HG03280 (cell line): ENCODE measurements at regions not wholly inside any gene's neighbourhood (a gene's known extent, or its start where the extent isn't known, plus 50 kb on each side); places are given as distances from the start of the nearest gene placed in this dataset.

Experiments
- ATAC-seq: cut with Tn5 transposase; IDR thresholded peaks from one replicate; pipeline ENCODE4 v1.9.1; 2021; ENCODE audit warnings: mild to moderate bottlenecking, moderate library complexity; ENCODE audit not compliant: unreplicated experiment

- ATAC-seq = no peak
Observed at GRCh38 chr2:236672606-236673005, 103.0 kb downstream of the ACKR3 start.

GRCh38 chr2:236673126-236673822 lies 103.6 kb downstream of the ACKR3 start:
- ATAC-seq = no peak

GRCh38 chr2:236673823-236674185 lies 104.2 kb downstream of the ACKR3 start:
- ATAC-seq = no peak

- no peak for ATAC-seq
Observed at GRCh38 chr2:236674238-236674637, 104.6 kb downstream of the ACKR3 start.

- ATAC-seq = no peak
Observed at GRCh38 chr2:236674646-236675045, 105.0 kb downstream of the ACKR3 start.

- no peak for ATAC-seq
Observed at GRCh38 chr2:236675051-236675450, 105.4 kb downstream of the ACKR3 start.

GRCh38 chr2:236675526-236675925 lies 105.9 kb downstream of the ACKR3 start:
- no peak for ATAC-seq

GRCh38 chr2:236676136-236676873 lies 106.7 kb downstream of the ACKR3 start:
- ATAC-seq = no peak

GRCh38 chr2:236677368-236677767 lies 107.7 kb downstream of the ACKR3 start:
- ATAC-seq = no peak

GRCh38 chr2:236678307-236678975 lies 108.8 kb downstream of the ACKR3 start:
- no peak for ATAC-seq

GRCh38 chr2:236679884-236680860 lies 110.5 kb downstream of the ACKR3 start:
- ATAC-seq = no peak

GRCh38 chr2:236682651-236683422 lies 113.2 kb downstream of the ACKR3 start:
- no peak for ATAC-seq

- no peak for ATAC-seq
Observed at GRCh38 chr2:236684504-236685256, 115.1 kb downstream of the ACKR3 start.

GRCh38 chr2:236685361-236685760 lies 115.7 kb downstream of the ACKR3 start:
- no peak for ATAC-seq

GRCh38 chr2:236685979-236686520 lies 116.4 kb downstream of the ACKR3 start:
- no peak for ATAC-seq

- no peak for ATAC-seq
Observed at GRCh38 chr2:236686561-236686960, 116.9 kb downstream of the ACKR3 start.

GRCh38 chr2:236687296-236687965 lies 117.8 kb downstream of the ACKR3 start:
- no peak for ATAC-seq

GRCh38 chr2:236688157-236688556 lies 118.5 kb downstream of the ACKR3 start:
- ATAC-seq = no peak
